ENCODE measurements at regions not wholly inside any gene's neighbourhood (a gene's known extent, or its start where the extent isn't known, plus 50 kb on each side); places are given as distances from the start of the nearest gene placed in this dataset.

DNA sequence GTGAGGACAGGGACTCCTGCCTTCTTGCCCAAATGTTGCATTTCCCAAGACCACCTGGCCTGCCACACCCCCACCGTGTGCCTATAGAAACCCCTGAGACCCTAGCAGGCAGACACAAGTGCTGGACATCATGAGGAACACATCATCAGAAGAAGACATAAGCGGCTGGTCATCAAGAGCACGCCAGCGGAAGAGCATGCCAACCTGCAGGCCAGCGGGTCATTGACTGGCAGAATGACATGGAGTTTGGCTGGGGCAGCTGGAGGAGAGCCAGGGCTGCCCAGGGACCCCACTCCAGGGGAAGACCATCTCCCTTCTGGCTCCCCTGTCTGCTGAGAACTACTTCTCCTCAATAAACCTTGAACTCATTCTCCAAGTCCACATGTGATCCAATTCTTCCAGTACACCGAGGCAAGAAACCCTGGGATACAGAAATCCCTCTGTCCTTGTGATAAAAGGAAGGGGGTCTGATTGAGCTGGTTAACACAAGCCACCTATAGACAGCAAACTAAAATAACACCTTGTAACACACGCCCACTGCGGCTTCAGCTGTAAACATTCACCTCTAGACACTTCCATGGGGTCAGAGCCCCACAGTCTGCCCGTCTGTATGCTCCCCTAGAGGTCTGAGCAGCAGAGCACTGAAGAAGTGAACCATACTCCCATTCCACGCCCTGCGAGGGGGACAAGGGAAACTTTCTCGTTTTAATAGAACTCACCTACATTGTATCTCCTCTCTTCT is 164.8 kb upstream of the EMCN start:
- DNase-seq: no peak
- H3K4me1 ChIP-seq (ENCODE audit: control insufficient read depth, insufficient read depth, low read length): no peaks in the 10 kb centered on the region
- intact Hi-C loops (cut with DNase I): no loop called here
- no peaks in the 10 kb centered on the region for H3K27me3 ChIP-seq (ENCODE audit: control insufficient read depth, insufficient read depth)
- no peaks in the 10 kb centered on the region for H3K9me3 ChIP-seq (ENCODE audit: control insufficient read depth, low read length)
- WGBS: 87% methylated on average over 12 of the region's 12 CpGs
- H3K27ac ChIP-seq (ENCODE audit: low read length): no peak overlapping the region
- no peak for ATAC-seq
- no peak overlapping the region for H3K4me3 ChIP-seq (ENCODE audit: low read length)

DNA sequence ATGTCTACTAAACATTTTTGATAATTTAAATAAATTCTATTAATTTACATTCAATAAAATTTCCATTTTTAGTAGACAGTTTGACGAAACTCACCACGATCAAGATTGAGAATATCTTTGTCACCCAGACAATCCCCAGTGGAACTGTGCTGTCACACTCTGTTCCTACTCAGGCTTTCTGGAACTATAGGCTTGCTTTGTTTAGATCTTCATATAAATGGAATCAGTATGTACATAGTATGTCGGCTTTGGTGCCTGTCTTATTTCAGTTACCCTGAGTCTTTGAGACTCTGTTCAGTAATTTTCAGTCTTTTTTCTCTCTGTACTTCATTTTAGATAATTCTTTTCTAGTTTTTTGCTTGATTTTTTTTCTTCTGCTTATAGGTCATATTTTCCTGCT is 163.5 kb upstream of the EMCN start:
- DNase-seq: no peak
- 83% methylated on average over 3 of the region's 3 CpGs for WGBS
- Histone ChIP-seq H3K27me3 (ENCODE audit: control insufficient read depth, insufficient read depth) (no peaks in the 10 kb centered on the region), H3K4me3 (ENCODE audit: low read length) (no peak overlapping the region), H3K4me1 (ENCODE audit: control insufficient read depth, insufficient read depth, low read length) (no peaks in the 10 kb centered on the region), H3K9me3 (ENCODE audit: control insufficient read depth, low read length) (no peaks in the 10 kb centered on the region), H3K27ac (ENCODE audit: low read length) (no peak overlapping the region)
- intact Hi-C loops (cut with DNase I): no loop called here
- no peak for ATAC-seq

DNA sequence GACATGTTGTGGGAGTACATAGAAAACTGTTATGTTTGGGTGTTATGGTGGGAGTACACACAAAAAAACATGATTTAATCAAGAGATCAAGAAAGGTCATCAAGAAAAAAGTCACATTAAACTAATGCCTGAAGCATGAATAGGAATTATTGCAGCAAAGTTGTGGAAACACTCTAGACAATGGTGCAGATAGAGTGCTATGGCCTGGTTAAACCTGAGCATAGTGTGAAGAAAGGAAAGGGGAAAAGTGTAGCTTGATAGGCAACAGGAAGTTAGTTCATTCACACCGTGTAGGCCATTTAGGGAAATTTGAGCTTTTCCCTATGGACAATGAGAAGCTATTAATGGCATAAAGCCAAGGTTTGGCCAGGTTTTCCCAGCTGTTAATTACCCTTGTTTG is 162.1 kb upstream of the EMCN start:
- no peak overlapping the region for H3K27ac ChIP-seq (ENCODE audit: low read length)
- DNase-seq (no peak), ATAC-seq (no peak)
- H3K4me1 ChIP-seq (ENCODE audit: control insufficient read depth, insufficient read depth, low read length): no peaks in the 10 kb centered on the region
- no peak overlapping the region for H3K4me3 ChIP-seq (ENCODE audit: low read length)
- H3K27me3 ChIP-seq (ENCODE audit: control insufficient read depth, insufficient read depth): no peaks in the 10 kb centered on the region
- H3K9me3 ChIP-seq (ENCODE audit: control insufficient read depth, low read length): no peaks in the 10 kb centered on the region
- 38% methylated on average over 1 of the region's 1 CpG for WGBS
- intact Hi-C loops (cut with DNase I): no loop called here

DNA sequence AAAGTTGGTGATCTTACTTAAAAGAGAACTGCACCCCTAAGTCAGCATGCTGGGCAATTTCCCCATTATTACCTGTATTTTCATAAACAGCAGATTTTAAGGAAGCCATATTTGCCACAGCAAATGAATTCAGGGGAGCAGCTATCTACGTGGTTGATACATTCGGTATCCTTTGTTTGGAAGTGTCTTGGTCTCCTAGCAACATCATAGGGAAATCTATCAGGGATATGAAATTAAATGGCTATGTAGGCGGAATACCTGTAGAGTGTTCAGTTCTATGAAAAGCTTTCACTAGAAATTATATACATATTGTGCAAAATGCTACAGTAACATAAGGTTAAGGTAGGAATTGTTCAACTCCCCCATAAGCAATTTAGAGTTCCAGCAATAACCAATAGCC is 157.2 kb upstream of the EMCN start:
- WGBS: 85% methylated on average over 3 of the region's 3 CpGs
- intact Hi-C loops (cut with DNase I): no loop called here
- H3K9me3 ChIP-seq (ENCODE audit: control insufficient read depth, low read length): no peaks in the 10 kb centered on the region
- H3K4me3 ChIP-seq (ENCODE audit: low read length): no peak overlapping the region
- no peaks in the 10 kb centered on the region for H3K27me3 ChIP-seq (ENCODE audit: control insufficient read depth, insufficient read depth)
- no peak for ATAC-seq
- DNase-seq: no peak
- no peak overlapping the region for H3K27ac ChIP-seq (ENCODE audit: low read length)
- no peaks in the 10 kb centered on the region for H3K4me1 ChIP-seq (ENCODE audit: control insufficient read depth, insufficient read depth, low read length)

DNA sequence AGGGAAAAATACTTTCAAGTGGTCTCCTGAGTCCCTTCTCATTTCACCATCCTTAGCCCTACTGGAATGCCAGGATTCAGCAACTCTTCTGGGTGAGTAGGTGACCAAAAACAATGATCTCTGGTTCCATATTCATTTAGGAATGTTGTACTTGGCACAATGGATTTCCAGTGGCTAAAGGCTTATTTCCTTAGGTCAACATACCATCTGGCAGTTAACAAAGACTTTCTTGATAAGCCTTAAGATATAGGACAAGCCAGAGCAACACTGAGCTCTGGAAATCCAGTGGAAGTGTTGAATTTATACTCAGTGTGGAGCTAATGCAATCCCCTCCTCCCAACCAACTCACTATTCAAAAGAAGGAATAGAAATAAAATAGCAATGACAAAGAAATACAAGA is 139.4 kb upstream of the EMCN start:
- no peak overlapping the region for H3K27ac ChIP-seq (ENCODE audit: low read length)
- DNase-seq (no peak), ATAC-seq (peak; percentile 86 to 97)
- H3K9me3 ChIP-seq (ENCODE audit: control insufficient read depth, low read length): no peaks in the 10 kb centered on the region
- H3K27me3 ChIP-seq (ENCODE audit: control insufficient read depth, insufficient read depth): no peaks in the 10 kb centered on the region
- no peaks in the 10 kb centered on the region for H3K4me1 ChIP-seq (ENCODE audit: control insufficient read depth, insufficient read depth, low read length)
- intact Hi-C loops (cut with DNase I): no loop called here
- H3K4me3 ChIP-seq (ENCODE audit: low read length): no peak overlapping the region

DNA sequence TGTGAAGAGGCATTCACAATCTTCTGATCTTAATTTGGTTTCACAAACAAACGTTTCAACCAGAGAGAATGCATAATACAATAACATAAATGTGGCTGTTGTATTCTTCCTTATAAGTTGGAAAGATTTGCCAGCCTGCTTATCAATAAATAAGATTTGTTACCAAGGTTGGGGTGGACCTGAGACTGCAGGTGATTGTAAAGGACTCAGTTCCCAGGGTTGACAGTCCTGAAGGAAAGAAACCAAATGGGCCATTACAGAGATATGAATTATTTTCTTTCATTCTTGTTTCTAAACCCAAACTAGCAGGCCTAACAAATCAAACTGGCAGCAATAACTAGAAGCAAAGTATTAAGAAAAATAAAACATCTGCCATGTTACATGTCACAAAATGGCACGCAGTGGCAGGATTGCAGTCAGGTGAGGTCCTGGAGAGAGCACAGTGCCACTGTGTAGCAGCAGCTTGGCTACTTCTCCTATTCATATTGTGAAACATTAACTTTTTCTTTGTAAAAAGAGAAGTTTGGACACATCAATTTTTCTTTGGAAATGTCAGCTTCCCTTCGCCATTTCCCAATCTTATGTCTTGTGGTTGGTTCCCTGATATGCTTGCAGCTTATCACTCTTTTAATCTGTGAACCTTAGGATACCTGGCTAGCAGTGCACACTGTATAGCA is 133.8 kb upstream of the EMCN start:
- Histone ChIP-seq H3K4me3 (ENCODE audit: low read length) (no peak overlapping the region), H3K9me3 (ENCODE audit: control insufficient read depth, low read length) (no peaks in the 10 kb centered on the region), H3K27me3 (ENCODE audit: control insufficient read depth, insufficient read depth) (no peaks in the 10 kb centered on the region), H3K27ac (ENCODE audit: low read length) (no peak overlapping the region), H3K4me1 (ENCODE audit: control insufficient read depth, insufficient read depth, low read length) (no peaks in the 10 kb centered on the region)
- ATAC-seq (no peak), DNase-seq (no peak)
- intact Hi-C loops (cut with DNase I): no loop called here
- WGBS: 70% methylated on average over 3 of the region's 3 CpGs

DNA sequence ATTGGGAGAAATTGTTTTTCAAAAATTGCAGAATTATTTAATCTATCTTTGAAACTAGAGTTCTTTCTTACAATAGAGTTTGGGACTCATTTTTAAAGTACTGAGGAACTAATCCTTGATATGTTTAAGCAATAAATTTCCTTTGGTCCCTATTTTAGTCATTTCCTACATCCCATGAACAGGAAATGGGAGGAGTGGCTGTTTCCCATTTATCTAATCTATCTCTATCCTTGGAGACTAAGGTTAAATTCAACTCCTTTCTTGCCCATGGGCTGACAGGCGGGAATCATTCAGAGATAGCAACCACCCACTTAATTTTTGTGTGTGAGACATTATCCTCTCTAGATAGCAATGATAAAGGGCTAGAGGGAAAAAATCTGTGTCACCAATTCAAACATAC is 131.6 kb upstream of the EMCN start:
- H3K27me3 ChIP-seq (ENCODE audit: control insufficient read depth, insufficient read depth): no peaks in the 10 kb centered on the region
- 42% methylated on average over 1 of the region's 1 CpG for WGBS
- intact Hi-C loops (cut with DNase I): no loop called here
- no peaks in the 10 kb centered on the region for H3K9me3 ChIP-seq (ENCODE audit: control insufficient read depth, low read length)
- no peak overlapping the region for H3K4me3 ChIP-seq (ENCODE audit: low read length)
- no peaks in the 10 kb centered on the region for H3K4me1 ChIP-seq (ENCODE audit: control insufficient read depth, insufficient read depth, low read length)
- ATAC-seq (peak; percentile 36 to 88), DNase-seq (no peak)
- no peak overlapping the region for H3K27ac ChIP-seq (ENCODE audit: low read length)

DNA sequence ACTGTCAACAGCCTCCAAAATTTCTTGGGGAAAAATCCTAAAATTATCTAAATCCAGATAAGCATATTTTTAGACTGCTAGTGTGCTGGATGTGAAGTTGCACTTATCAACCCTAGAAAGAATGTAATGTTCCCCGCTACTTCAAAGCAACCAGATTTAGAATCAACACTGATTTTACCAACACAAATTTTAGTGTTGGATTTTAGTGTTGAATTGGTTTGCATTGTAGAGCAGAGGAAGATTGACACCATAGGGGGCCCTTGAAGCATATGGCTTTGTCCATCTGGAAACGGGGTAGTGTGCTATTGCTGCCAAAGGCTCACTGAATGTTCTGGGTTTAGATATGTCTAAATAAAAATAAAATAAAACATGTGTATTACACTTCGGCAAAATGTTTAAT is 126.3 kb upstream of the EMCN start:
- no peaks in the 10 kb centered on the region for H3K9me3 ChIP-seq (ENCODE audit: control insufficient read depth, low read length)
- 56% methylated on average over 3 of the region's 3 CpGs for WGBS
- intact Hi-C loops (cut with DNase I): no loop called here
- no peaks in the 10 kb centered on the region for H3K4me1 ChIP-seq (ENCODE audit: control insufficient read depth, insufficient read depth, low read length)
- no peak overlapping the region for H3K4me3 ChIP-seq (ENCODE audit: low read length)
- H3K27me3 ChIP-seq (ENCODE audit: control insufficient read depth, insufficient read depth): no peaks in the 10 kb centered on the region
- ATAC-seq (no peak), DNase-seq (no peak)
- H3K27ac ChIP-seq (ENCODE audit: low read length): no peak overlapping the region

DNA sequence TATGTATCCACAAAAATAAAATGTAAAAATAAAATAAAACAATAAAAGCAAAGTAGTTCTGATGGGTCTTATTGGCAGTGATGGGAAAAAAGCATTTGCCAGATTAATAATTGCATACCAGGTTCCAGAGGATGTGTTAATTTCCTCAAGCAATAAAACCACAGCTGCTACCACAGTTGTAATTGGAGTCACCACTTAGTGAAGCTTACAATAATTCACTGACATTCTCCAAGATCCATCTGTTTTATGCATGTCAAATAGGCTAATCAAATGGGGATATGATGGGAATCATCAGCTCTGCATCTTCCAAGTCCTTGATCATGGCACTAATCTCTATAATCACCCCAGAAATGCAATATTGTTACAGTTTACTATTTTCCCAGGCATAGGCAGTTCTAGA is 123.5 kb upstream of the EMCN start:
- intact Hi-C loops (cut with DNase I): no loop called here
- Histone ChIP-seq H3K9me3 (ENCODE audit: control insufficient read depth, low read length) (no peaks in the 10 kb centered on the region), H3K4me3 (ENCODE audit: low read length) (no peak overlapping the region), H3K4me1 (ENCODE audit: control insufficient read depth, insufficient read depth, low read length) (no peaks in the 10 kb centered on the region), H3K27ac (ENCODE audit: low read length) (no peak overlapping the region), H3K27me3 (ENCODE audit: control insufficient read depth, insufficient read depth) (no peaks in the 10 kb centered on the region)
- ATAC-seq (no peak), DNase-seq (no peak)

DNA sequence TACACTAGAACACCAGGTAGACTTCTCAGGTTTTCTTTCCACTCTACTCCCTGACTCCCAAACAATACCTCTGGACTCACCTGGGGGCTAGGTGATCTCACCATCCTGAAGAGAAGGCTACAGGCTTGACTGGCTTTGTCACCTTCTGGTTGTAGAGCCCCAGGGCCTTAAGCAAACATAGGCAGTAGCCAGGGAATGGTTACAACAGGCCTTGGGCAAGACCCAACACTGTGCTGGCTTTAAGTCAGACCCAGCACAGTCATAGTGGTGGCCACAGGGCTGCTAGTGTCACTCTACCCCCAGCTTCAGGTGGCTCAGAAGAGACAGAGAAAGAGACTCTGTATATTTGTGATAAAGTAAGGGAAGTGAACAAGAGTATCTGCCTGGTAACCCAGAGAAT is 118.1 kb upstream of the EMCN start:
- Histone ChIP-seq H3K4me3 (ENCODE audit: low read length) (no peak overlapping the region), H3K9me3 (ENCODE audit: control insufficient read depth, low read length) (no peaks in the 10 kb centered on the region), H3K4me1 (ENCODE audit: control insufficient read depth, insufficient read depth, low read length) (no peaks in the 10 kb centered on the region), H3K27ac (ENCODE audit: low read length) (no peak overlapping the region), H3K27me3 (ENCODE audit: control insufficient read depth, insufficient read depth) (no peaks in the 10 kb centered on the region)
- DNase-seq: no peak
- intact Hi-C loops (cut with DNase I): no loop called here
- no peak for ATAC-seq

DNA sequence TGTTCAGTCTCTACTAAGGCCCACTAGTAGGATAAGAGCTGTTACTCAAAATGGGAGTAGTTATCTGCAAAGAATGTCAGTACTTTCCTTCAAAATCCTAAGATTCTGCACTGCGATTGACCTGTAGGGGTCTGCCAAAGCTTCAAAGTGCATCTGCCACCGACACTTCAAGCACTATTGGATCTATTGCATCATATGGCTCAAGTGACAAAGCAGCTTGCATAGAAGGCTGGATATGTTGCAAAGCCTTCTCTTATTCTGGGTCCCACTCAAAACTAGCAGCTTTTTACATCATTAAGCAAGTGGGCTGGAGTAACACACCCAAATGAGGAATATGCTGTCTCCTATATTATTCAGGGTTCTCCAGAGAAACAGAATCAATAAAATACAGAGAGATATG is 115.4 kb upstream of the EMCN start:
- intact Hi-C loops (cut with DNase I): no loop called here
- Histone ChIP-seq H3K27ac (ENCODE audit: low read length) (no peak overlapping the region), H3K9me3 (ENCODE audit: control insufficient read depth, low read length) (no peaks in the 10 kb centered on the region), H3K4me3 (ENCODE audit: low read length) (no peak overlapping the region), H3K4me1 (ENCODE audit: control insufficient read depth, insufficient read depth, low read length) (no peaks in the 10 kb centered on the region), H3K27me3 (ENCODE audit: control insufficient read depth, insufficient read depth) (no peaks in the 10 kb centered on the region)
- DNase-seq (no peak), ATAC-seq (no peak)
- WGBS: 85% methylated on average over 2 of the region's 2 CpGs

DNA sequence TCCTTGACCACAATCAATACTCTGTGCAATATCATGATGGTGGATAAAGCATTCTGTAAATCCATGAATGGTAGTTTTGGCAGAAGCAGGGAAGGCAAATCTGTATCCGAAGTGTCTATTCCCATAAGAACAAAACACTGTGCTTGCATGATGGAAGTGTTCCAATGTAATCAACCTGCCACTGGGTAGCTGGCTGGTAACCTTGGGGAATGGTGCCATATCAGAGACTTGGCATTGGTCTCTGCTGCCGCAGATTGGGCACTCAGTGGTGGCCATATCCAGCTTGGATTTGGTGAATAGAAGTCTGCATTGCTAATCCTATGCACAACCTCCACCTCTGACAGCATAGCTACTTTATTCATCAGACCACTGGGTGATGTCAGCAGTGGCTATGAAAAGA is 114.3 kb upstream of the EMCN start:
- 79% methylated on average over 2 of the region's 2 CpGs for WGBS
- ATAC-seq: no peak
- H3K27me3 ChIP-seq (ENCODE audit: control insufficient read depth, insufficient read depth): no peaks in the 10 kb centered on the region

More for the DNA sequence above, 114.3 kb upstream of the EMCN start:
- no peak for DNase-seq
- Histone ChIP-seq H3K9me3 (ENCODE audit: control insufficient read depth, low read length) (no peaks in the 10 kb centered on the region), H3K4me3 (ENCODE audit: low read length) (no peak overlapping the region), H3K27ac (ENCODE audit: low read length) (no peak overlapping the region), H3K4me1 (ENCODE audit: control insufficient read depth, insufficient read depth, low read length) (no peaks in the 10 kb centered on the region)
- intact Hi-C loops (cut with DNase I): no loop called here
